COR-L47 (cell line): ENCODE measurements at regions not wholly inside any gene's neighbourhood (a gene's known extent, or its start where the extent isn't known, plus 50 kb on each side); places are given as distances from the start of the nearest gene placed in this dataset.
"Not testable (repeated sequence)": the region's sequence is repeated elsewhere in the genome, so short reads cannot be mapped to it uniquely, and the experiment has no call there.

Experiments
- DNase-seq: peaks from one replicate; lab custom pipeline; 2025; lab: John Stamatoyannopoulos, UW

DNA sequence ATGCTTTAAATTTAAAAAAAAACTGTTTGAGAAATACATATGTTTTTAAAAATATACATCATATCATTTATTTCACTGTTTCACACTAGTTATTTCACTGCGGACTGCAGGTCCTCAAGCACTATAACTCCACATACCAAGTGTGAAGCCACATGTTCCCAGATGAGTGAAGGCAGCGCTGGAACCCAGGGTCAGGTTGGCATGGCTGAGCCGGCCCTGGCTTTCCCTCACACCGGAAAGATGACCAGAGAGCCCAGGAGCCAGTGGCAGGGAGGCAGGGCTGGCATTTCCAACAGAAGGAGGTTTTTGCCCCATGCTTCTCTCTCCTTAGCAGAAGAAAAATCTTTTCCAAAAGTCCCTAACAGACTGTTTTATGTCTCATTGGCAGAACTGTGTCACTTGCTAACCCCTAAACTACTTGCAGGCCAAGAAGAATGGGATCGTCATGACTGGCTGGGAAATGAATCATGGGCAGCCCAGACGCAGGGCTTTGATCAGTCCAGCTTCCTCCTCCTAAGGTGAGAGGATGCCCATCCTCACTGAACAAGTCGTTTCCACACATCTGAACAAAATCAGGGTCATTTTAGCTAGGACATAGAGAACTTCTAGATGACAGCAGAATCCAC is 287.6 kb upstream of the HNRNPA3 start:
- DNase-seq = no peak

- DNase-seq = no peak
Measured at GRCh38 chr2:176926453-176926852, 286.1 kb upstream of the HNRNPA3 start.

DNA sequence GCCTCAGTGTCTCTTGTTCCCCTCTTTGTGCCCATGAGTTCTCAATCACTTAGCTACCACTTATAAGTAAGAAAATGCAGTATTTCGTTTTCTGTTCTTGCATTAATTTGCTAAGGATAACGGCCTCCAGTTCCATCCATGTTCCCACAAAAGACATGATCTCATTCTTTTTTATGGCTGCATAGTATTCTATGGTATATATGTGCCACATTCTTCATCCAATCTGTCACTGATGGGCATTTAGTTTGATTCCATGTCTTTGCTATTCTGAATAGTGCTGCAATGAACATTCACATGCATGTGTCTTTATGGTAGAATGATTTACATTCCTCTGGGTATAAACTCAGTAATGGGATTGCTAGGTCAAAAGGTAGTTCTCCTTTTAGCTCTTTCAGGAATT is 283.2 kb upstream of the HNRNPA3 start:
- not testable (repeated sequence) for DNase-seq

- DNase-seq = no peak
Measured at GRCh38 chr2:176931588-176932563, 280.7 kb upstream of the HNRNPA3 start.

DNA sequence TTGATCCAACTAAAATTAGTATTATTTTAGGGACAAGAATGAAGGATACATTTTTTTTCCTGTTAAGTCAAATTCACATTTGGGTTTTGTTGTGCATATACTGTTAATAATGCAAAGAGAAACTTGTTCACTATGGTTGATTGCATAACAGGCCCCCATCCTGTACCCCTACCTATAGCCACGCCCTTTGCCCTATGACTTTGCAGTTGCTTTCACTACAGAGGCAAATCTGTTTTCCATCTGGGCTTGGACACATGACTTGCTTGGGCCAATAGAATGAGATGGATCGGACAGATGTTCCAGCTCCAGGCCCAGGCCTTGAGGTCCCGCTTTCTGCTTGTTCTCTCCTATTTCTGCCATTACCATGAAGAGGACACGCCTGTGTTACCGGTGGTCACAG is 278.5 kb upstream of the HNRNPA3 start:
- no peak for DNase-seq

DNA sequence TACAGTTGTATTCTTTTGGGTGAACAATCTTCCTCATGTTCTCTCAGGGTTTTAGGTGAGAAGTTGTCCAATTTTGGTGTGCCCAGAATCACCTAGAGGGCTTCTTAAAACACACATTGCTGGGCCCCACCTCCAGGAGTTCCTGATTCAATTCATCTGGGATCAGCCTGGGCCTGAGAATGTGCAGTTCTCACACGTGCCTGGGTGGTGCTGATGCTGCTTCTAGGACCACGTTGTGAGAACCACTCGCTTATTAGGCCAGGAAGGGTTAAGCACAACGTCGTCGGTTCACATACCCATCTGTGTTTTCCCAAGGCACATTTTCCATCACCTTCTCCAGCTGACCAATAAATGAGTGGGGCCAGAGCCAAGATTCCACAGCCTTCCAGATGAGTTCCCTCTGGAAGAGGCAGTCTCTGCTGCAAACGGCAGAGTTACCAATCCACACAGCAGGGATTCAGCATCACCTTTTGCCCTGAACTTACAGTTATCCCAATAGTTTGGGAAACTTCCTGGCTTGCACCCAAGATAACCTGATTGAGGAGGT is 277.7 kb upstream of the HNRNPA3 start:
- no peak for DNase-seq

- no peak for DNase-seq
Measured at GRCh38 chr2:176935543-176936102, 277.0 kb upstream of the HNRNPA3 start.

DNA sequence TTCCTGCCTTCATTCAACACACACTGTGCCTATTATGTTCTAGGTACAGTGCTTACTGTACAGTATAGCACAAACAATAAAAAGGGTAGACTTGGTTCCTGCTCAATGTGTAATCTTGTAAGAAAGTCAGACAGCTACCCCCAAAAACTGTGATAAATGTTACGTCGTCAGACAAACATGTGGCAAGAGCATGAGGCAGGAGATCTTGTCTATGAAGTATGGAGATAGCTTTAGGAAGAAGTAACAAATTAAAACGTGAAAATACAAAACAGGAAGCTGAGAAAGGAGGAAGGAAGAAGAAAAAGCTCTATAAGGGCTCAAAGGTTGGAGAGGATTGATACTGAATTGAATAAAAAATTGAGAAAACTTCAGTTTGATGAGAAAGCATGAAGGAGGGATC is 276.2 kb upstream of the HNRNPA3 start:
- no peak for DNase-seq

DNA sequence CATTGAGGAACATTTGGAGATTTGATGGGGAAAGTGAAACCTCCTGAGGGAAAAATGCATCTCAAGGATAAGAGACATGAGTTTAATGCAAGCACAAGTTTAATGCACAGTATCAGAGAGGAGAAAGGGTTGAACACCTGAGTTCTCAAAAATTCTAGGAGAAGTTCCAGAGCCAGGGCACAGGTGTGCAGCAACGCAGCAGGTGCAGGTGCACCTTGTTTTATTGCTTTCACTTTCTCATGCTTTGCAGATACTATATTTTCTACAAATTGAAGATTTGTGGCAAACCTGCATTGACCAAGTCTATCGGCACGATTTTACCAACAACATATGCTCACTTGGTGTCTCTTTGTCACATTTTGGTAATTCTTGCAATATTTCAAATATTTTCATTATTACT is 267.6 kb upstream of the HNRNPA3 start:
- no peak for DNase-seq

DNA sequence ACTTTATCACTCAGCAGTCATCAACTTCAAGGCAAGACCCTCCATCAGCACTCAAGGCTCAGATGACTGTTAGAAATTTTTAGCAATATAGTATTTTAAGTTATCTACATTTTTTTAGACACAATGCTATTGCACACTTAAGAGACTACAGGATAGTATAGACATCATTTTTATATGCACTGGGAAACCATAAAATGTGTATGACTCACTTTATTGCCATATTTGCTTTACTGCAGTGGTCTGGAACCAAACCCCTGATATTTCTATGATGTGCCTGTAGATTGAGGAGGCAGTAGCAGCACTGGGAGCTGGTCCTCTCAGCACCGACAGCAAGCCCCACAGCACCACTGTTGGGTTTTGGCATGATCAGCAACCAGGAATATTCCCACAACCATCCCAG is 264.8 kb upstream of the HNRNPA3 start:
- no peak for DNase-seq

DNA sequence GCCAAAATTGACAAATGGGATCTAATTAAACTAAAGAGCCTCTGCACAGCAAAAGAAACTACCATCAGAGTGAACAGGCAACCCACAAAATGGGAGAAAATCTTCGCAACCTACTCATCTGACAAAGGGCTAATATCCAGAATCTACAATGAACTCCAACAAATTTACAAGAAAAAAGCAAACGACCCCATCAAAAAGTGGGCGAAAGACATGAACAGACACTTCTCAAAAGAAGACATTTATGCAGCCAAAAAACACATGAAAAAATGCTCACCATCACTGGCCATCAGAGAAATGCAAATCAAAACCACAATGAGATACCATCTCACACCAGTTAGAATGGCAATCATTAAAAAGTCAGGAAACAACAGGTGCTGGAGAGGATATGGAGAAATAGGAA is 261.4 kb upstream of the HNRNPA3 start:
- DNase-seq = not testable (repeated sequence)

GRCh38 chr2:176956791-176957190 is 255.8 kb upstream of the HNRNPA3 start:
- no peak for DNase-seq

DNA sequence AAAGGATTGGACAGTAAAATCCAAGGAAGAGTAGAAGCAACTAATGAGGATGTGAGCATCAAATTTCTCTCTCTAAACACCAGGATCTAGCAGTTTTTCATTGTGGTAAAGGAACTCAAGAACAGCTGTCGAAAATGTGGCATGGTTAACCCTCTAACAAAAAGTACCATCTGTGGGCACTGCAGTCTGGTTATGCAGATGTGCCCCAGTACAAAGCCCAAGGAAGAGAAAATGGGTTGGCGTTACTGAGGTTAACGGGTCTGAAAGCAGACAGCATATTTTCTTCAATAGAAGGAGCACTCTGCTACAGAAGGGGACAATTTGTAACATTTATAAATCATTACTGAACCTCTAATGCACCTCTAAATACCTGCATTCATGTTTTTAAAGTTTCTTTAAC is 253.0 kb upstream of the HNRNPA3 start:
- no peak for DNase-seq

- DNase-seq = no peak
Measured at GRCh38 chr2:176960061-176960460, 252.5 kb upstream of the HNRNPA3 start.

DNA sequence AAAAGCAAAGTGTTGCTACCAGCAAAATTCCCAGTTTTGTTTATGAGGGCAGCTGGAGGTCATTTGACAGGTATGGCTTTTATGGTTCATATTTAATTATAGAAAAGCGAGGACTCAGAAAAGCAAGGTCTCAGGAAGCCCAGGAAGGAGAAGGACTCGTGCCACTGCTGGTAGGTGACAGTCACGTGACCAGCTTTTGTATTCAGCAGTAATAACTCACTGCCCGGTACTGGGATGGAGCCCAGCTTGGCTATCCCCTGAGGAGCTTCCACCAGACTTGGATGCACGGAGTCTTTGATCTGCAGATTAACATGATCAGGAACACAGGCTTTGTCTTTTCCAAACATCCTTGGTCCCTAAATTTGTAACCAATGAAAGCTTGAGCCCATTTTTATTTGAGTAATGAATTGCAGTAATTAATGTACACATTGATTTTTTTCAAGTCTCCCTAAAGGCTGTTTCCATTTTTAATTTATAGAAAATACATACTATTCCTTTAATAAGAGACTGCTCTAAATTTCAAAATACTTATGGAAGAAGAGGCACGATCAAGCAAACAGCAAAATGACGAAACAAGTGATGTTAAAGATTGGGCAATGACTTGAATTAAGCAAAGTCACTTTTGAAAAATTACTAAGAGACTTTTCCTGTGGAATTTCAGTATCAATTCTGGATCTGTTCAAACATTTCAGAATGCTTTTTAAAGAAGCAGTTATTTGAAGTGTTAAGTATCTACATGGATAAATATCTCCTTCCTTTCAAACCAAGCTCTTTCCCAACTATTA is 251.7 kb upstream of the HNRNPA3 start:
- DNase-seq = no peak

GRCh38 chr2:176961775-176962619 is 250.6 kb upstream of the HNRNPA3 start:
- no peak for DNase-seq

DNA sequence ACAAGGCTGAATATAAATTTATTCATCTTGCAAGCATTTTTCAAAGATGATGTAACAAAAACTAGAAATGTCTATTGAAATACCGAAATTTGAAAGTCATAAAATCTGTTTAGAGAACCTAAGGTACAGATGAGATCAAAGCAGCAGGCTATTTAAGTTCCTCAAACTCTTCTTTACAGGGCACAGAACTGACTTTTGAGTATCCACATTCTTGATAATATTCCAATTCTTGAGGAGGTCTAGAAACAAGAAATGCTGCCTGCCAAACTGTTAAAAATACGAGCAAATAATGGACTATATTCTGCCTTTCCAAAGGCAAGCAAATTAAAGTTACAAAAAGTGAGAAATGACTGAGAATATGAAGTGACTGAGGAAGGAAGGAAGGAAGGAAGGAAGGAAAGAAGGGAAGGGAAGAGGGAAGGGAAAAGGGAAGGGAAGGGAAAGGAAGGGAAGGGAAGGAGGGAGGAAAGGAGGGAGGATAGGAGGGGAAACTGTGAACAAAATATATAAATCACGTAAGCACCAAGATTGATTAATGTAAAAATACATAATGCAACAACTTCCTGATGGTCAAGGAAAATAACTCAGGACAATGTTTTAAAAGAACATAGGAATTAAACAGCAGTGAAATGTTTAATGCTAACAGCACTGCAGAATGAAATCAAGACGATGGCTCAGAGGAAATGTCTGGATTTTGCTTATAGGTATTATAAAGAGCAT is 248.9 kb upstream of the HNRNPA3 start:
- no peak for DNase-seq

DNA sequence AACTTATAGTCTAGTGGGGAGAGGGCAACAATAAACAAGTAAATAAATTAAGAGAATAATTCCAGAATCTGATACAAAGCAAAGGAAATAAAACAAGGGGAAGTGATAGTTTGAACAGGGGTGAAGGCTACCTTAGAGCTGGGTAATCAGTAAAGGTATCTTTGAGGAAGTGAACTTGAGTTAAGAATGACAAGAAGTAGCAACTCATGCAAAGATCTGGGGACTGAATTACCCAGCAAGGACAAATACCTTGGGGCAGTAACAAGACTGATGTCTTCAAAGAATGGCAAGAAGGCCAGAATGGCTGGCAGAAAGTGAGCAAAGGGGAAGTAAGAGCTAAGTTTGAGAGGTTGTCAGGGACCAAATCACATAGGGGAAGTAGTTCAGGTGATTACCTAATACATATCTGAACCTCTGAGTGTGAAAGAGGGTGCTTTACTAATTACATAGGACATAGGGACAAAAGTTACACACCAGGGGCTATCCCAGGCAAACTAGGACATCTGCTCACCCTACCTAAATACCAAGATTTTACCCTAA is 244.6 kb upstream of the HNRNPA3 start:
- DNase-seq = no peak

- no peak for DNase-seq
Measured at GRCh38 chr2:176969642-176970359, 242.8 kb upstream of the HNRNPA3 start.
